GM19239 (cell line): ENCODE measurements at regions not wholly inside any gene's neighbourhood (a gene's known extent, or its start where the extent isn't known, plus 50 kb on each side); places are given as distances from the start of the nearest gene placed in this dataset.
"Not testable (repeated sequence)": the region's sequence is repeated elsewhere in the genome, so short reads cannot be mapped to it uniquely, and the experiment has no call there.

Source experiments
- DNase-seq: peaks from one replicate; pipeline ENCODE4 v3.0.0; 2011; ENCODE audit warnings: low spot score; ENCODE audit not compliant: insufficient read length
- FAIRE-seq: peaks from 2 replicates; lab custom pipeline; 2011; peaks lifted over from hg19 to GRCh38; lab: Jason Lieb, UNC

GRCh38 chr20:5492937-5493336, 117.9 kb downstream of the GPCPD1 start:
- DNase-seq: no peak
- FAIRE-seq: no peak

- FAIRE-seq (no peak), DNase-seq (no peak)
These were observed 119.4 kb downstream of the GPCPD1 start for GRCh38 chr20:5491455-5491854.

GRCh38 chr20:5489601-5490000, 121.2 kb downstream of the GPCPD1 start:
- DNase-seq: no peak
- FAIRE-seq: no peak

- FAIRE-seq: no peak
- DNase-seq: no peak
These were observed 122.0 kb downstream of the GPCPD1 start for GRCh38 chr20:5488823-5489222.

GRCh38 chr20:5486377-5487054, 124.3 kb downstream of the GPCPD1 start:
- FAIRE-seq (no peak), DNase-seq (no peak)

GRCh38 chr20:5484926-5485325, 125.9 kb downstream of the GPCPD1 start:
- DNase-seq: no peak

GRCh38 chr20:5484346-5484745, 126.5 kb downstream of the GPCPD1 start:
- no peak for FAIRE-seq

More at GRCh38 chr20:5484926-5485325, 125.9 kb downstream of the GPCPD1 start:
- no peak for FAIRE-seq

GRCh38 chr20:5482791-5483190, 128.0 kb downstream of the GPCPD1 start:
- FAIRE-seq (no peak), DNase-seq (no peak)

More at GRCh38 chr20:5484346-5484745, 126.5 kb downstream of the GPCPD1 start:
- DNase-seq: no peak

GRCh38 chr20:5481872-5482271, 128.9 kb downstream of the GPCPD1 start:
- DNase-seq (no peak), FAIRE-seq (no peak)

- no peak for FAIRE-seq
- no peak for DNase-seq
These were observed 129.8 kb downstream of the GPCPD1 start for GRCh38 chr20:5480824-5481600.

- no peak for DNase-seq
- FAIRE-seq: no peak
These were observed 135.9 kb downstream of the GPCPD1 start for GRCh38 chr20:5474646-5475550.

- not testable (repeated sequence) for DNase-seq, FAIRE-seq
These were observed 138.9 kb downstream of the GPCPD1 start for GRCh38 chr20:5471866-5472265.

GRCh38 chr20:5471368-5471767, 139.4 kb downstream of the GPCPD1 start:
- FAIRE-seq (no peak), DNase-seq (no peak)

GRCh38 chr20:5470943-5471342, 139.9 kb downstream of the GPCPD1 start:
- no peak for DNase-seq
- FAIRE-seq: no peak

- FAIRE-seq: no peak
- no peak for DNase-seq
These were observed 140.3 kb downstream of the GPCPD1 start for GRCh38 chr20:5470458-5470857.

GRCh38 chr20:5469111-5469510, 141.7 kb downstream of the GPCPD1 start:
- no peak for FAIRE-seq
- no peak for DNase-seq

- no peak for FAIRE-seq
- no peak for DNase-seq
These were observed 143.7 kb downstream of the GPCPD1 start for GRCh38 chr20:5467086-5467485.

- FAIRE-seq (no peak), DNase-seq (no peak)
These were observed 145.2 kb downstream of the GPCPD1 start for GRCh38 chr20:5465604-5465927.

- FAIRE-seq: no peak
- DNase-seq: no peak
These were observed 145.8 kb downstream of the GPCPD1 start for GRCh38 chr20:5464901-5465603.

GRCh38 chr20:5463007-5463686, 146.4 kb upstream of the PROKR2 start:
- DNase-seq: no peak
- no peak for FAIRE-seq
